Peyer's patch (tissue), 4 donors: ENCODE measurements at regions not wholly inside any gene's neighbourhood (a gene's known extent, or its start where the extent isn't known, plus 50 kb on each side); places are given as distances from the start of the nearest gene placed in this dataset.

Experiments
- POLR2A ChIP-seq, 2 donors: fragments of 450-650 bp; IDR thresholded peaks; one replicate each; pipeline ENCODE4 v1.5.1; 2017; ENCODE audit warnings: antibody characterized with exemption in 2 of 2, mild to moderate bottlenecking in 2 of 2, moderate library complexity in 2 of 2
- TF ChIP-seq, protein P1 (sequence below), 6 experiments: fragments of 450-650 bp in 4 of 6; fragments of 200-600 bp in 2 of 6; sonication (generic) in 1 of 6; IDR thresholded peaks; one replicate each; pipeline ENCODE4 v1.5.1; 2017 to 2019; ENCODE audit warnings: antibody characterized with exemption in 6 of 6, mild to moderate bottlenecking in 3 of 6, moderate library complexity in 1 of 6

DNA sequence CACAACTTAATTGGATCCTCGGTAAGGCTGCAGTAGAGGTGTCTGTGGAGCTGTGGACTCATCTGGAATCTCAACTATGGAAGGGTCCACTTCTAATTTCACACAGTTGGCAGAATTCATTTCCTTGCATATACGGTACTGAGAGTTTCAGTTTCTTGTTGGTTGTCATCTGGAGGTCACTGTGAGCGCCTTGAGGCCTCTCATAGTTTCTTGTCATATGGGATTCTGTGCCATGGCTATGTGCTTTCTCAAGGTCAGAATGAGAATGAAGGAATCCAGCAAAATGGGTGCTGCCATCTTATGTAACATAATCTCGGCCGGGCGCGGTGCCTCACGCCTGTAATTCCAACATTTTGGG is 298.2 kb downstream of the DOK5 start:
- TF ChIP-seq, protein P1, sequence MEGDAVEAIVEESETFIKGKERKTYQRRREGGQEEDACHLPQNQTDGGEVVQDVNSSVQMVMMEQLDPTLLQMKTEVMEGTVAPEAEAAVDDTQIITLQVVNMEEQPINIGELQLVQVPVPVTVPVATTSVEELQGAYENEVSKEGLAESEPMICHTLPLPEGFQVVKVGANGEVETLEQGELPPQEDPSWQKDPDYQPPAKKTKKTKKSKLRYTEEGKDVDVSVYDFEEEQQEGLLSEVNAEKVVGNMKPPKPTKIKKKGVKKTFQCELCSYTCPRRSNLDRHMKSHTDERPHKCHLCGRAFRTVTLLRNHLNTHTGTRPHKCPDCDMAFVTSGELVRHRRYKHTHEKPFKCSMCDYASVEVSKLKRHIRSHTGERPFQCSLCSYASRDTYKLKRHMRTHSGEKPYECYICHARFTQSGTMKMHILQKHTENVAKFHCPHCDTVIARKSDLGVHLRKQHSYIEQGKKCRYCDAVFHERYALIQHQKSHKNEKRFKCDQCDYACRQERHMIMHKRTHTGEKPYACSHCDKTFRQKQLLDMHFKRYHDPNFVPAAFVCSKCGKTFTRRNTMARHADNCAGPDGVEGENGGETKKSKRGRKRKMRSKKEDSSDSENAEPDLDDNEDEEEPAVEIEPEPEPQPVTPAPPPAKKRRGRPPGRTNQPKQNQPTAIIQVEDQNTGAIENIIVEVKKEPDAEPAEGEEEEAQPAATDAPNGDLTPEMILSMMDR (IDR thresholded peaks at IDR 0.05) = no peak
- TF ChIP-seq POLR2A (IDR thresholded peaks at IDR 0.05) = no peak
